ENCODE measurements at regions not wholly inside any gene's neighbourhood (a gene's known extent, or its start where the extent isn't known, plus 50 kb on each side); places are given as distances from the start of the nearest gene placed in this dataset.

DNA sequence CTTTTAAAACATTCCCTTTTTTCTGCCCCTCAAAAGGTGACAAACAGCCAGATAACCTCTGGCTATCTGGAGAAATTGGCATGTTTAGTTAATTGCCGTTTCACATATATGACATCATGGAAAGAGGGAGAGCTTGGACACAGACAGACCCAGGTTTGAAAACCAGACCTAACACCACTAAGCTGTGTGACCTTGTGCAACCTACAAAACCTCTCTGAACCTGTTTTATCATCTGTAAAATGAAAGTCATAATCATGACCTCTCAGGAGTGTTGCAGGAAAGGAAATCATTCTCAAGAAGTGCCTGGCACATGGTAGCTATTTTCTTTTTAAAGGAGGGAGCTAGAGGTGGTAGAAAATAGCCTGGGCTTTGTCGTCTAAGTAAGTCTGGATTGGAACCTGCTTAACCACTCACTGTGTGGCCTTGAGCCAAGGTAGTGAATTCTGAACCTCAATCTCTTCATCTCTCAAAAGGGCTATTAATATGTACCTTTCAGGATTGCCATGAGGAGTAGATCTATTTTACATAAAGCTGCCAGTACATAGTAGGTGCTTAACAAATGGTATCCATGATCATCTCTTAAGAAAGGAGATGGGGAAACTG is 363.5 kb downstream of the BCOR start:
- Mint-ChIP-seq H3K27me3 (ENCODE audit: low read depth) (peaks cover 2% of the 10 kb centered on the region; the same call in 1 of the 2 replicates), H3K27ac (no peak overlapping the region), H3K4me3 (no peak overlapping the region), H3K4me1 (peaks cover 24 to 28% of the 10 kb centered on the region in 2 experiments), H3K9me3 (peaks cover 75% of the 10 kb centered on the region in 2 experiments), H3K36me3 (ENCODE audit: insufficient read depth in 1 of 3, low read depth in 3 of 3) (peaks cover 0 to 7% (median 0%) of the 10 kb centered on the region in 3 experiments; a peak in 4 of 7 replicates)
- DNase-seq = no peak
- no peak overlapping the region for H3K9ac ChIP-seq (ENCODE audit: extremely low read depth, insufficient read length, low read length)
- H3K18ac ChIP-seq (ENCODE audit: insufficient read length, low read depth, low read length) = no peak overlapping the region
- H3K4me1 ChIP-seq (ENCODE audit: insufficient read depth, low read length) = peaks cover 4% of the 10 kb centered on the region; the same call in 1 of the 2 replicates
- no peak overlapping the region for H2BK15ac ChIP-seq (ENCODE audit: low read depth, low read length)
- H4K8ac ChIP-seq (replicated peaks; ENCODE audit: insufficient read length, low read depth, low read length) = no peak overlapping the region
- no peak overlapping the region for H3K4me2 ChIP-seq (ENCODE audit: insufficient read depth, insufficient read length, low read length)
- no peak overlapping the region for H2BK20ac ChIP-seq (ENCODE audit: low read depth, low read length, poor library complexity, severe bottlenecking)
- H3K23me2 ChIP-seq (ENCODE audit: insufficient read length, low read depth, low read length, poor library complexity, severe bottlenecking) = no peaks in the 10 kb centered on the region
- H2AK5ac ChIP-seq (ENCODE audit: insufficient read length, low read length) = no peak overlapping the region
- H4K20me1 ChIP-seq (ENCODE audit: control insufficient read depth, insufficient read depth, insufficient read length) = no peaks in the 10 kb centered on the region
- H3K79me2 ChIP-seq (ENCODE audit: insufficient read depth, low read length) = no peaks in the 10 kb centered on the region
- no peaks in the 10 kb centered on the region for H3K9me3 ChIP-seq (ENCODE audit: control insufficient read depth, low read depth, low read length)
- no peak overlapping the region for H2BK5ac ChIP-seq (ENCODE audit: insufficient read length, low read length)
- H3K14ac ChIP-seq (ENCODE audit: insufficient read depth, low read length) = no peak overlapping the region
- H2BK12ac ChIP-seq (ENCODE audit: insufficient read length, low read depth, low read length) = no peak overlapping the region
- H3T11ph ChIP-seq (ENCODE audit: low read length) = no peak overlapping the region
- no peak overlapping the region for H4K91ac ChIP-seq (ENCODE audit: insufficient read length, low read depth, low read length)
- TF ChIP-seq, protein P1, sequence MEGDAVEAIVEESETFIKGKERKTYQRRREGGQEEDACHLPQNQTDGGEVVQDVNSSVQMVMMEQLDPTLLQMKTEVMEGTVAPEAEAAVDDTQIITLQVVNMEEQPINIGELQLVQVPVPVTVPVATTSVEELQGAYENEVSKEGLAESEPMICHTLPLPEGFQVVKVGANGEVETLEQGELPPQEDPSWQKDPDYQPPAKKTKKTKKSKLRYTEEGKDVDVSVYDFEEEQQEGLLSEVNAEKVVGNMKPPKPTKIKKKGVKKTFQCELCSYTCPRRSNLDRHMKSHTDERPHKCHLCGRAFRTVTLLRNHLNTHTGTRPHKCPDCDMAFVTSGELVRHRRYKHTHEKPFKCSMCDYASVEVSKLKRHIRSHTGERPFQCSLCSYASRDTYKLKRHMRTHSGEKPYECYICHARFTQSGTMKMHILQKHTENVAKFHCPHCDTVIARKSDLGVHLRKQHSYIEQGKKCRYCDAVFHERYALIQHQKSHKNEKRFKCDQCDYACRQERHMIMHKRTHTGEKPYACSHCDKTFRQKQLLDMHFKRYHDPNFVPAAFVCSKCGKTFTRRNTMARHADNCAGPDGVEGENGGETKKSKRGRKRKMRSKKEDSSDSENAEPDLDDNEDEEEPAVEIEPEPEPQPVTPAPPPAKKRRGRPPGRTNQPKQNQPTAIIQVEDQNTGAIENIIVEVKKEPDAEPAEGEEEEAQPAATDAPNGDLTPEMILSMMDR (conservative IDR thresholded peaks at IDR 0.05) = no peak
- H2AFZ ChIP-seq (ENCODE audit: low read length) = no peak overlapping the region
- H2BK120ac ChIP-seq (ENCODE audit: low read depth, low read length, poor library complexity, severe bottlenecking) = no peak overlapping the region
- H4K5ac ChIP-seq (ENCODE audit: insufficient read length, low read depth, low read length) = no peak overlapping the region
- no peak overlapping the region for H3K4ac ChIP-seq (ENCODE audit: low read depth, low read length)
- H3K56ac ChIP-seq (ENCODE audit: insufficient read length, low read depth, low read length) = no peak overlapping the region
- WGBS (ENCODE audit: extremely low coverage, insufficient read length, low lambda C conversion rate) = no CpG with 5 or more reads among the region's 2 CpGs
- H3K27ac ChIP-seq (ENCODE audit: insufficient read length, low read depth, low read length) = no peak overlapping the region
- H3K27me3 ChIP-seq (ENCODE audit: insufficient read depth, low read length) = no peaks in the 10 kb centered on the region
- H3K79me1 ChIP-seq (ENCODE audit: insufficient read depth, low read depth, low read length, poor library complexity, severe bottlenecking) = no peaks in the 10 kb centered on the region
- H3K23ac ChIP-seq (ENCODE audit: insufficient read length, low read depth, low read length) = no peak overlapping the region

Data from H9 (cell line).